ENCODE measurements at regions not wholly inside any gene's neighbourhood (a gene's known extent, or its start where the extent isn't known, plus 50 kb on each side); places are given as distances from the start of the nearest gene placed in this dataset.
"Not testable (repeated sequence)": the region's sequence is repeated elsewhere in the genome, so short reads cannot be mapped to it uniquely, and the experiment has no call there.

DNA sequence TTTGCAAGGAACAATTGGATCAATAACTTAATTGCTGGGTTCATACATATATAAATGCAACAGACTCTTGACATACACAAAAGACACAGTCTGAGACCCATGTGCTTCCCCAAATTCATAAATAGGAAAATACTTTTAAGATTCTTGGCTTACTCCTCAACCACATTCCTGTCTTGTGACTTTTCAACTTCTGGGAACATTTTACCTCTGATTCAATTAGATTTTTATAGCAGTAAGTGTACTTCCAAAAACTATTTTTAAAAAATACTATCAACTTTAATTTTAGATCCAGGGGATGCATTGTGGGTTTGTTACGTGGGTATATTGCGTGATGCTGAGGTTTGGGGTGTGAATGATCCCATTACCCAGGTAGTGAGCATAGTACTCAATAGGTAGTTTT, 406.7 kb downstream of the RPS6KC1 start:
- DNase-seq (ENCODE audit: low read depth in 3 of 3, low spot score in 1 of 3): no peak

DNA sequence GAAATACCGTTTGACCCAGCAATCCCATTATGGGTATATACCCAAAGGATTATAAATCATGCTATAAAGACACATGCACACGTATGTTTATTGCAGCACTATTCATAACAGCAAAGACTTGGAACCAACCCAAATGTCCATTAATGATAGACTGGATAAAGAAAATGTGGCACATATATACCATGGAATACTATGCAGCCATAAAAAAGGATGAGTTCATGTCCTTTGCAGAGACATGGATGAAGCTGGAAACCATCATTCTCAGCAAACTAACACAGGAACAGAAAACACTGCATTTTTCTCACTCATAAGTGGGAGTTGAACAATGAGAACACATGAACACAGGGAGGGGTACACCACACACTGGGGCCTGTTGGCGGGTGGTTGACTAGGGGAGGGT, 411.3 kb downstream of the RPS6KC1 start:
- not testable (repeated sequence) for DNase-seq (ENCODE audit: low read depth in 3 of 3, low spot score in 1 of 3)

DNA sequence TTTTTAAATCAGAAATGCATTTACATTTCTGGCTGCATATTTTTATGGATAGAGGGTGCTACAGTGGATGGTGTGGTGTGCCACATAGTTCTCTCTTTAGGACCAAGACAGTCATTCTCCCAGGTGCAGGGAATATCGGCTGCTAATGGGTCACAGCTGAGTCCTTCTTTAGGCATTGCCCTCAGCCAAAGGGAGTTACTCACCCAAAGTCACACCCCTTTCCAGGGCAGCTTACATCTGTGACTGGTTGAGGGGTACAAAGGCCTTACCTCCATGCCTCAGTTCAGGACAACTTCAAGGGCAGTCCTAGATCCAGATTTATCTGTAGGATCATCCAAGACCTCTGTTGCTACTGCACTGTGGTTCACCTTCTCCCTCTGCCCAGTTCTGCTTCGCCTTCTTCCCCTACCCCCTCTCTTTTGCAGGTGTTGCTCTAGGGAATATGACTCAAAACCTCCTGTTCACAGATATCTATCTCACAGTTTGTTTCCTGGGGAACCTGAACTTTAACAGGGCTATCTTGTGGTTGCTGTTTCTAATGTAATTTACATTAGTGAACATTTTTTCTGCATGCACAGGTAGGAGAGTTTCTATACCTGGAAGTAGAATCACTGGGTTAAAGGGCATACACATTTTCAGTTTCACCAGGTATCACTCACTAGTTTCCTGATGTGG, 413.9 kb downstream of the RPS6KC1 start:
- DNase-seq (ENCODE audit: low read depth in 3 of 3, low spot score in 1 of 3): no peak

DNA sequence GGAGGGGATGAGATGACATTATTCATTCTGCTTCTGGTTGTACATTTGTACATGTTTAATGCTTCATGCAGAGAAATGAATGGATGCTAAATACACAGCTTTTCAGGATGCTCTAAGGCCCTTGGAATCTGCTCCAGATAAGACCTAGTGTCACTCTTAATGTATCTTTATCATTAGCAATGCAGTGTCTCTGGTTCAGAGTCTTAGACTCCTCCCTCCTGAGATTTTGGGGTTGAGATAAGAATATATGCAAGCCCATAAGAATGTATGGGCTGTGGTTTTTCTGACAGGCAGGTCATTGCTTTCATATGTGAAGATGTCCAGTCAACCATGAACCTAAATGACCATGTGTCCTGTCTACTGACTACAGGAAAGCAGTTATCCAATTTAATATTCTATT, 415.5 kb downstream of the RPS6KC1 start:
- no peak for DNase-seq (ENCODE audit: low read depth in 3 of 3, low spot score in 1 of 3)

DNA sequence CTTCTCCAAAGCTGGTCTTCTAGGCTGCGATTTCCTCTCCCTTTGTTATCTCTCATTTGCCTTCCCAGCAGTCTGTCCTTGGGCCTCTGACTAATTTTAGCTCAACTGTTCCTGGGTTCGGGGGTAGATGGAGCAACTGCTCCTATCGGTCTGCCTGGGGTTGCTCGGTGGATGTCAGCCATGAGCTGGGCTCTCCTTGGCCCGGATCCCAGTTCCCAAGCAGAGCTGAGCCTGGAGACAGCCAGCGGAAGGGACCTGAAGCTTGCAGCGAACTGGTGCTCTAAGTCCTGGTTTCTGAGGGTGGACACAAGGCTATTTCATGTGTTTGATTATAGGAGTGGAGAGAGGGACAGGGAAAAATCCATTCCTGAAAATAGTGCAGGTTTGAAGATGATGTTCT, 423.0 kb downstream of the RPS6KC1 start:
- no peak for DNase-seq (ENCODE audit: low read depth in 3 of 3, low spot score in 1 of 3)

DNA sequence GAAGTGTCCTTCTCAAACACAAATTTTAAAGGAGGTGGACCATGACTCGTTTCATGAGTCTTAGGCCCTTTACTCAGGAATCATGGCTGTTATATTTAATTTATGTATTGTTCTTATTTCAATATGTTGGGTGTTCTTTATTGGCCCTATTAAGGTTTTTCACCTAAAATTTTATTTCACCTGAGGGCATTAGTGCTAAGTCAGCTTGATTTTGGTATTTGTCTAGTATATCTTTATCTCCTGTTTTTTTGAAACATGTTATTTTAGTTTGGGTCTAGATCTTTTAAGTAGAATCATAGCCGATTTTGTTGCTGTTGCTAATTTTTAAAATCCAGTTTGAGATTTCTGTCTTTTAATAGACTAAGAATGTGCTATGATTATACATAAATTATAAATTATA, 430.4 kb downstream of the RPS6KC1 start:
- DNase-seq (ENCODE audit: low read depth in 3 of 3, low spot score in 1 of 3): no peak

DNA sequence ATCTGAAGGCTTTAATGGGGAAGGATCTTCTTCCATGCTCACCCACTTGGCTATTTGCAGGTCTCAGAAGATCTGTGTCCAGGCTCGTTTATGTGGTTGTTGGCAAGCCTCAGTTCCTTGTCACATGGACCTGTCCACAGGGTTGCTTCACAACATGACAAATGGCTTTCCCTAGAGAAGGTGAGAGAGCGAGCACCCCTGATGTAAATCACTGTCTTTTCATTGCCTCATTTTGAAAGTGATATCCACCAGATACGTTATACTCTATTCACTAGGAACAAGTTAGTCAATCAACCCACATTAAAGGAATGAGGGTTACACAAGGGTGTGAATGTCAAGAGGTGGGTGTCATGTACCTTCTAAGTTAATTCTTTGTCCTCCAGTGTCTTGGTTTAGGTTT, 433.3 kb downstream of the RPS6KC1 start:
- no peak for DNase-seq (ENCODE audit: low read depth in 3 of 3, low spot score in 1 of 3)

DNA sequence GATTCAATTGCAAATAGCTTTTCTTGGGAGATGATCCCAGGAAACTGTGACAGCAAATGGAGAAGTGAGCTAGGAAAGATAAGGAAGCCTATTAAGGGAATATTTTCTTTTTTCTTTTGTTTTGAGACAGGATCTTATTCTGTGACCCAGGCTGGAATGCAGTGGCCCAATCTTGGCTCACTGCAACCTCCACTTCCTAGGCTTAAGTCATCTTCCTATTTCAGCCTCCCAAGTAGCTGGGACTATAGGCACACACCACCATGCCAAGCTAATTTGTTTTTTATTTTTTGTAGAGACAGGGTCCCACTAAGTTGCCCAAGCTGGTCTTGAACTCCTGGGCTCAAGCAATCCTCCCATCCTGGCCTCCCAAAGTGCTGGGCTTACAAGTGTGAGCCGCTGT, 433.7 kb downstream of the RPS6KC1 start:
- DNase-seq (ENCODE audit: low read depth in 3 of 3, low spot score in 1 of 3): no peak

DNA sequence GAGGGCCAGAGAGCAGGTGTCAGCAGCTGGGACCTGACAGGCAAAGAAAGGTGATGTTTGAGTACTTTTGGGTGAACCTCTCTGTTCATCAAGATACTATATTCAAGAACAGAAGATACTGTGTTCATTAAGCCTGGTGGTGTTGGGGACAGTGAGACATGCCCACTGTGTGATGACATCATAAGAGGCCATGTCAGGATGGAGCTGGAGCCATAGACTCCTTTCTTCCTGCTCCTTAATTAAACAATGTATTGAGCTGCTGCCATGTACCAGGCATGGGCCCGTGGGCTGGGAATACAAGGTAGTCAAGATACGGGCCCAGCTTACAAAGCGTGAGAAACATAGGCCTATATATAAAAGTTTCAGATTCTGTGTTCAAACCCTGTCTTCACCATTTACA, 435.4 kb downstream of the RPS6KC1 start:
- DNase-seq (ENCODE audit: low read depth in 3 of 3, low spot score in 1 of 3): no peak

DNA sequence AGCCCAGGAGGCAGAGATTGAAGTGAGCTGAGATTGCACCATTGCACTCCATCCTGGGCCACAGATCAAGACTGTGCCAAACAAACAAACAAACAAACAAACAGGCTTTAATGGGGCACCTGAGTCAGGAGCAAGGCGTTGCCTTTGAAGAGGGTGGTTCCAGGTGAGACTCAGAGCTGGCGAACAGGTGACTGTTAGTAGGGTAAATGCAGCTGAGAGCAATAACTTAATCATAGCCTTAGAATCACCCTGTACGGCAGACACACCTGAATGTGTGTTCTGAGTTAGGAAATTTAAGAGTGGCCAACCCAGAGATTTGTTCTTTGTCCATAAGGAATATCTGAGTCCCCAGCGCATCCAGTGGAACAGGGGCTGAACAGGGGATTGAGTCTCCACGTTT, 440.4 kb downstream of the RPS6KC1 start:
- no peak for DNase-seq (ENCODE audit: low read depth in 3 of 3, low spot score in 1 of 3)

DNA sequence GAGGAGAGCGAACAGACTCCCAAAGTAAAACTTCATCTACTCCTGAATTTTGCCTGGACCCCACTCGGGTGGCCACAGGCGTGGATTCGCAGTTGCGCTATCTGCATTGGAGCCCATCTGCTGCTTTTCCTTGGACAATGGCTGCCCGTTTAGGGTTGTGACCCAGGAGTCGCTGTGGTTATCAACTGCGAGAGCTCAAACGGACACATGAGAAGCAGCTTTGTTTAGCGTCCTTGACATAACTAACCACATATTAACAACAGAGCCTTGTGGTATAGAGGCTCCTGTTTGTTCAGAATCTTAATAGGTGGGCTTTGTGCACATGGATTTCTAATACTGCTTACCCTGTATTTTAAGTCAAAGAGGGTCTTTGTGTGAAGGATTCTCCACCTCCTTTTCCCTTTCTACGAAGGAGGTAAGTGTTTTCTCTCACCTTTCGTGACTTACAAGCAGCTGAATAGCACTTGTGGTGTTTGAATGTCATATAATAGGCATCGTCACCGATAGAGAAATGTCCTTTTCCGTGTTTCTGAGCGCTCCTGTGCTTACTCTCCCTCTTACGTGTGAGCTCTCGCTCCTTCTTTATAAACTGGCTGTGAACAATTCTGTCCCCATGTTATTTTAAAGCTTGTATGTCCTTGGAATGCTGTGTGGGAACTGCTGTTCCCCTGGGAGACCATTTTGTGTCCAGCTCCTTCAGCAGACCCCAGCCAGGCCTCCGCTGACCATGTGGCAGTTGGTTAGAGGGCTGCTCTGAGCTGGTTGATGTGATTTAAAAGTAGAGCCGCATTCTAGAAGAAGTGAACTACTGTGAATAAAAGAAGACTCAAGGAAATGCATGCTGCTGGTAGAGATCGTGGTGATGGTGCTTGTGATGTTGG, 441.4 kb downstream of the RPS6KC1 start:
- DNase-seq (ENCODE audit: low read depth in 3 of 3, low spot score in 1 of 3): no peak

DNA sequence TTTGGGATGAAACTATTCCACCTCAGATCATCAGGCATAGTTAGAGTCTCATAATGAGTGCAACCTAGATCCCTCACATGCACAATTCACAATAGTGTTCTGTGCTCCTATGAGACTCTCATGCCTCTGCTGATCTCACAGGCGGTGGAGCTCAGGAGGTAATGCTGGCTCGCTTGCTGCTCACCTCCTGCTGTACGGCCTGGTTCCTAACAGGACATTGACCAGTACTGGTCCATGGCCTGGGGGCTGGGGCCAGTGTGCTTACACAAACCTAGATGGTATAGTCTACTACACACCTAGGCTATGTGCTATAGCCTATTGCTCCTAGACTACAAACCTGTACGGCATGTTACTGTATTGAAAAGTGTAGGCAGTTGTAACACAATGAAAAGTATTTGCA, 448.4 kb downstream of the RPS6KC1 start:
- no peak for DNase-seq (ENCODE audit: low read depth in 3 of 3, low spot score in 1 of 3)

DNA sequence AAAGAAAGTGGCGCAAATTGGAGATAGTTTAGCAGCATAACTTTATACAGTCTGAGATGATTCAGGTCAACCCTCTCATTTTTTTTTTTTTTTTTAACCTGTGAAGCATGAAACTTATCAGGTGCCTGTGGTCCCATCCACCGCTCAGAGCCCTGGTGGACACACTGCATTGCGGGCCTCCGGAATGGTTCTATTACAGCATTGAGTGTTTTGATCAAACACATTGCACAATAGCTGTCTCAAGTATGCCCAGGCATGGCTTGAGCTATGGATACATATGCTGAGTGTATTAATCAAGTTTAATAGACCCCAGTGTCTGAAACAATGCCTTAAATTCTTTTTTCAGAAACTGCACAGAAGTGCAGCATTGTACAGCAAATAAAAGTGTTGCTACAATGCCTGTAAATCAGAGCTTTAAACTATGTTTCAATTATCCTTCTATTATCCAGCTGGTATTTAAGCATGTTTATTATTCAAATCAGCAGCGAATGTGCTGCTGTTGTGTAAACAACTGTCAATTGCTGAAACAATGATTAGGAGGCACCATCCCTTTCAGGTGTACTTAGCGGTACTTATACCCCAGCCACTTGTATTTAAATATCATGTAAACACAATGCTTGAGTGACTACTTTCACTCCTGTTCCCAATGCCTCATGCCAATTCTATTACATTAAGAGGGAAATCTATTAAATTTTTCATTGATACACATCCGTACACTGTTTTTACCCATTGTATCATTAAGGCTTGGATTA, 456.6 kb downstream of the RPS6KC1 start:
- no peak for DNase-seq (ENCODE audit: low read depth in 3 of 3, low spot score in 1 of 3)

DNA sequence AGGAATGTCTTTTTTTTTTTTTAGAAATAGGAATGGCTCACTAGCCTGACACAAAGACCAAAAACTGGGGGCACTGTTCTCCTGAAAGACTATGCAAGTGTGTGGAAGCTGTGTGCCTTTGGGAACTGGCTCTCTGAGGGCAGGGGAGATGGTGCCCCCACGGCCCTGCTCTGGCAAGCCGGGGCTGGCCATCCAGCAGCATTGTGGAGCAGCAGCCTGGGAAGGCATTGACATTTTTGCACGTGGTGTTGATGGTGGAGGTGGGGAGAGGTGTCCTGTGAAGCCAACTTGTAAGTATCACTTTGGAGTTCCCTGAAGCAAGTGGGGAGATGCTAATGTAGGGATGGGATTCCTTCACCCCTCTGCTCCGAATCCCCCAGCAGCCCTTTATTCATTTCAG, 460.1 kb downstream of the RPS6KC1 start:
- DNase-seq (ENCODE audit: low read depth in 3 of 3, low spot score in 1 of 3): no peak

DNA sequence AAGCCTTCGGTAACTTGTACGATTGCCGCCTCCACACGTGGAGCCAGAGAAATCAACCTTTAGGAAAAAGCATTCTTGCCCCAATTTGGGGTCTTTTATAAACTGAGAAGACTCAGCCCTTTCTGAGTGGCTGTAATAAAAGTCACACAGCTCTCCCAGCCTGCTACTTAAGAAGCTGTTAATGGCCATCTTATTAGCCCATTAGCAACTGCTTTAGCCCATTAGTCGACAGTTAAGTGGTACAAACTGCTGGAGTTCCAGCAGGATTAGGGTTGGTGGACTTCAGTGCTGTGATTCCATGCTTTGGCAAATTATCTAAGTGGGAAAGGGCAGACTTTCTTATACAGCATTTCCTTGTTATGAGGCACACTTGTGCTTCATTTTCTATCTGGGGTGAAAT, 461.3 kb downstream of the RPS6KC1 start:
- DNase-seq (ENCODE audit: low read depth in 3 of 3, low spot score in 1 of 3): no peak

DNA sequence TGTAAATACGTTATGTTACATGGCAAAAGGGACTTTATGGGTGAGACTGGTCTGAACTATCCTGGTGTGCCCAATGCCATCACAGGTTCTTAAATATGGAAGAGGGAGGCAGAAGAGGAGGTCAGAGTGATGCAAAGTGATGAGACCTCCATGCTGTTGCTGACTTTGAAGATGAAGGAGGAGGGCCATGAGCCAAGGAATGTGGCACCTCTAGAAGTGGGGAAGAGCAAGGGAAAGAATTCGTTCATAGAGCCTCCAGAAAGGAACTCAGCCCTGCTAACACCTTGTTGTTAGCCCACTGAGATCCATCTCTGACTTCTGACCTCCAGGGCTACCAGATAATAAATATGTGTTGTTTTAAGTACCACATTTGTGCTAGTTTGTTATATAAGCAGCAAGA, 462.0 kb downstream of the RPS6KC1 start:
- no peak for DNase-seq (ENCODE audit: low read depth in 3 of 3, low spot score in 1 of 3)

DNA sequence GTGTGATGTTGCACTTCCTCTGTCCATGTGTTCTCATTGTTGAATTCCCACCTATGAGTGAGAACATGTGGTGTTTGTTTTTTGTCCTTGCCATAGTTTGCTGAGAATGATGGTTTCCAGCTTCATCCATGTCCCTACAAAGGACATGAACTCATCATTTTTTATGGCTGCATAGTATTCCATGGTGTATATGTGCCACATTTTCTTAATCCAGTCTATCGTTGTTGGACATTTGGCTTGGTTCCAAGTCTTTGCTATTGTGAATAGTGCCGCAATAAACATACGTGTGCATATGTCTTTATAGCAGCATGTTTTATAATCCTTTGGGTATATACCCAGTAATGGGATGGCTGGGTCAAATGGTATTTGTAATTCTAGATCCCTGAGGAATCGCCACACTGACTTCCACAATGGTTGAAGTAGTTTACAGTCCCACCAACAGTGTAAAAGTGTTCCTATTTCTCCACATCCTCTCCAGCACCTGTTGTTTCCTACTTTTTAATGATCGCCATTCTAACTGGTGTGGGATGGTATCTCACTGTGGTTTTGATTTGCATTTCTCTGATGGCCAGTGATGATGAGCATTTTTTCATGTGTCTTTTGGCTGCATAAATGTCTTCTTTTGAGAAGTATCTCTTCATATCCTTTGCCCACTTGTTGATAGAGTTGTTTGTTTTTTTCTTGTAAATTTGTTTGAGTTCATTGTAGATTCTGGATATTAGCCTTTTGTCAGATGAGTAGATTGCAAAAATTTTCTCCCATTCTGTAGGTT, 463.6 kb downstream of the RPS6KC1 start:
- DNase-seq (ENCODE audit: low read depth in 3 of 3, low spot score in 1 of 3): not testable (repeated sequence)

DNA sequence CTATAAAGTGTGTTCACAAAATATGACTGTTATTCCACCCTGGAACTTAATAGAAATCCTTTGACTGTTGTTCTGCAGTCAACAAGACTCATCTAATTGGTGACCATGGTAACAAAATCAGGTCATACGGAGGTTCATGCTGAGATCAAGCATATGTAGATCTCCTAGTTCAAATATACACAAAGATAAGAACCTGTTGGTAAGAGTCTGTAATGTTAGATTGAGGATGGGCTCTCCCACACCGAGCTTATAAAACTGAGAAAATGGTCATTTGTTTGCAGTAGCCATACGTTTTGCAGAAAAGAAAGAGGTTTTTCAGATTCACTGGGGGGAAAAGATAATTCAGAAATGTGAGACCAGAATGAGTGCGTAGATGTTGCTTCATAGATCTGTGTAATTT, 468.1 kb downstream of the RPS6KC1 start:
- no peak for DNase-seq (ENCODE audit: low read depth in 3 of 3, low spot score in 1 of 3)

DNA sequence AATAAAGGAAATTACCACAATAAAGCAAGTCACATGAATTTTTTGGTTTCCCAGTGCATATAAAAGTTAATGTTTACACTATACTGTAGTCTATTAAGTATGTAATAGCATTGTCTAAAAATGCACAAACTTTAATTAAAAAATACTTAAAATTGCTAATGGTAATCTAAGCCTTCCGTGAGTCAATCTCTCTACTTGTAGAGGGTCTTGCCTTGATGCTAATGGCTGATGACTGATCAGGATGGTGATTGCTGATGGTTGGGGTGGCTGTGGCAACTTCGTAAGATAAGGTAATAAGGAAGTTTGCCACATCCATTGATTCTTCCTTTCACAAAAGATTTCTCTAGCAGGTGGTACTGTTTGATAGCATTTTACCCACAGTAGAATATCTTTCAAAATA, 466.6 kb upstream of the PROX1 start:
- DNase-seq (ENCODE audit: low read depth in 3 of 3, low spot score in 1 of 3): no peak

DNA sequence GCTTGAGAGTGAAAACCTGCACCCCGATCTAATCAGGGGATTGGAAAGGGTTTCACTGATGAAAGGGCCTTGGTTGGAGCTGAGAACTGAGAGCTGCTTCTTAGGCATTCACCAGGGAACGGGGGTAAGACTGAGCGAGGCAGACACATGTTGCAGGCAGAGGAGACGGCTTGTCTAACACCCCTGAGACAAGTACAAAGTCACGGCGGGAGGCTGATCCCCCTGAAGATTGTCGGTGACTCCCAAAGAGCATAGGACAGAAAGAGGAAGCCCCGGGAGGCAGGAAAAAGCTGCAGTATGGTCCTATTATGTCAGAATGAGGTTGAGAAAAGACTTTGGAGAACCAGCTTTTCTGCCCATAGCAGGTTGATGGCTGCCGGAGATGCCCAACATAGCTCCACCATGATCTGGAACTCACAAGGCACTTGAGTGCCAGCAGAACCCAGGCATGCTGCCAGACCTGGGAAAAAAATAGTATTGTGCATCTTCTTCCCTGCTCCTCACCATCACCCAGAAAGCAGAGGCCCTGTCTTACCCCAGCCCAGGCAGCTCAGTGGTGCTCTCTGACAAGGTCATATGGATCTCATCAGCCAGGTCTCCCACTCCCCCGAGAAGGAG, 463.9 kb upstream of the PROX1 start:
- DNase-seq (ENCODE audit: low read depth in 3 of 3, low spot score in 1 of 3): no peak

DNA sequence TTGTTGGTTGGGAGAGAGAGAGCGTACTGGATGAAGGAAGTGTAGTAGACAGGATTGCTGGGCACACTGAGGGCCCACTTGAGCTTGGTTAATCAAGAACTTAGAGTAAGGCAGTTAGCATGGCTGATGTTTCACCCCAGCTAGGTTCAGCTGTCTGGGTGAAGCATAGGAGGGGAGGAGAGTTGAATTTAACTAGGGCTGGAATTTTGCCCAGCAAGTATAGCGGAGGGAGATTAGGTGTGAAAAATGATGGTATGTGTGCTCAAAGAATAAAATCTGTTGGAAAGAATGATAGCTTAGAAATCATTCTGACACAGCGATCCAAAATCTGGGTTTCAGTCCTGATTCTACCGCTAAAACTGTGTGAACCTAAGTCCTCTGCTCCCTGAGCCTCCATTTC, 461.5 kb upstream of the PROX1 start:
- no peak for DNase-seq (ENCODE audit: low read depth in 3 of 3, low spot score in 1 of 3)

Measured in stimulated activated CD4-positive, alpha-beta T cell treated with anti-CD3 and anti-CD28 coated beads, TNF-alpha, amount 100 ng/mL, for 1 hour (primary cell).